ENCODE measurements at regions not wholly inside any gene's neighbourhood (a gene's known extent, or its start where the extent isn't known, plus 50 kb on each side); places are given as distances from the start of the nearest gene placed in this dataset.

DNA sequence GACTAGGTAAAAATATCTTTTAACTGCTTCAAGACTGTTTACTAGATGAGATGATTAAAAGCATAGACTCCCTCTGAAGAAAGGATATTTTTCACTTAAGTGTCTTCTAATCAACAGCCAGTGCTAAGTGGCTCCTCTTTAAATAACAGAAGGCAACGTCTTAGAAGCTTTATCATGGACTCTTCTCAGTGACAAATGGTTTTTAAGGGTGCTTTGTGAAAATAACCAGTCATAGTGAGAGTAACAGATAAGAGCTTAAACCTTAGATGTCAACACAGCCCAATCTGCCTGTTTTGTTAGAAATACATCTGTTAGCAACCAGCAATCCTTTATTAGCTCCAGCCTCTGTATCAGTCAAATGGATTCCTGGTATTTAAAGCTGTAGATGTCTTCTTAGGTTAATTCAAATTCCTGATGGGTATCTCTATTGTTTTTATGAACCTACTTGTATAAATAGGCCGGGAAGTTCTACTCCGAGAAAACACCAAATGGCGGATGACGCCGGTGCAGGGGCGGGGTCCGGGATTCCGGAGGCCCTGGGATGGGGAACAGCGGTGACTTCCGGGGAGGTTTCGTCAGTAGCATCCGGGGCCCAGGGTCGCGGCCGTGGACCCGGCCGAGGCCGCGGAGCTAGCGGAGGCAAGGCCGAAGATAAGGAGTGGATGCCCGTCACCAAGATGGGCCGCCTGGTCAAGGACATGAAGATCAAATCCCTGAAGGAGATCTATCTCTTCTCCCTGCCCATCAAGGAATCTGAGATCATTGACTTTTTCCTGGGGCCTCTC is 285.4 kb downstream of the GPR37 start:
- CTCF ChIA-PET, result no interaction called here
- ATAC-seq (no peak), DNase-seq (no peak)
- POLR2A ChIA-PET, result no interaction called here
- Mint-ChIP-seq H3K9me3 (peaks cover 5% of the 10 kb centered on the region), H3K27me3 (no peaks in the 10 kb centered on the region), H3K36me3 (ENCODE audit: low read depth) (no peaks in the 10 kb centered on the region), H3K27ac (no peak overlapping the region), H3K4me3 (no peak overlapping the region), H3K4me1 (ENCODE audit: low read depth) (no peaks in the 10 kb centered on the region)
- intact Hi-C loops (cut with micrococcal nuclease), result no loop called here
- TF ChIP-seq, protein P1, sequence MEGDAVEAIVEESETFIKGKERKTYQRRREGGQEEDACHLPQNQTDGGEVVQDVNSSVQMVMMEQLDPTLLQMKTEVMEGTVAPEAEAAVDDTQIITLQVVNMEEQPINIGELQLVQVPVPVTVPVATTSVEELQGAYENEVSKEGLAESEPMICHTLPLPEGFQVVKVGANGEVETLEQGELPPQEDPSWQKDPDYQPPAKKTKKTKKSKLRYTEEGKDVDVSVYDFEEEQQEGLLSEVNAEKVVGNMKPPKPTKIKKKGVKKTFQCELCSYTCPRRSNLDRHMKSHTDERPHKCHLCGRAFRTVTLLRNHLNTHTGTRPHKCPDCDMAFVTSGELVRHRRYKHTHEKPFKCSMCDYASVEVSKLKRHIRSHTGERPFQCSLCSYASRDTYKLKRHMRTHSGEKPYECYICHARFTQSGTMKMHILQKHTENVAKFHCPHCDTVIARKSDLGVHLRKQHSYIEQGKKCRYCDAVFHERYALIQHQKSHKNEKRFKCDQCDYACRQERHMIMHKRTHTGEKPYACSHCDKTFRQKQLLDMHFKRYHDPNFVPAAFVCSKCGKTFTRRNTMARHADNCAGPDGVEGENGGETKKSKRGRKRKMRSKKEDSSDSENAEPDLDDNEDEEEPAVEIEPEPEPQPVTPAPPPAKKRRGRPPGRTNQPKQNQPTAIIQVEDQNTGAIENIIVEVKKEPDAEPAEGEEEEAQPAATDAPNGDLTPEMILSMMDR (IDR thresholded peaks at IDR 0.05), result no peak

- intact Hi-C loops (cut with micrococcal nuclease), result no loop called here
- no peaks in the 10 kb centered on the region for H3K27me3 Mint-ChIP-seq
- no peak overlapping the region for H3K4me3 Mint-ChIP-seq
- H3K36me3 Mint-ChIP-seq (ENCODE audit: low read depth), result no peaks in the 10 kb centered on the region
- DNase-seq (no peak), ATAC-seq (no peak)
- POLR2A ChIA-PET, result no interaction called here
- TF ChIP-seq, protein P1 (IDR thresholded peaks at IDR 0.05), result no peak
- H3K4me1 Mint-ChIP-seq (ENCODE audit: low read depth), result no peaks in the 10 kb centered on the region
- peaks cover 4% of the 10 kb centered on the region for H3K9me3 Mint-ChIP-seq
- CTCF ChIA-PET, result no interaction called here
- no peak overlapping the region for H3K27ac Mint-ChIP-seq
Measured at GRCh38 chr7:124462249-124462648, 303.3 kb downstream of the GPR37 start.

GRCh38 chr7:124460555-124460954 is 305.0 kb downstream of the GPR37 start:
- no peaks in the 10 kb centered on the region for H3K4me1 Mint-ChIP-seq (ENCODE audit: low read depth)
- H3K36me3 Mint-ChIP-seq (ENCODE audit: low read depth), result no peaks in the 10 kb centered on the region
- CTCF ChIA-PET, result no interaction called here
- H3K9me3 Mint-ChIP-seq, result peaks cover 5% of the 10 kb centered on the region
- intact Hi-C loops (cut with micrococcal nuclease), result no loop called here
- TF ChIP-seq, protein P1 (IDR thresholded peaks at IDR 0.05), result no peak
- no peak for ATAC-seq
- H3K4me3 Mint-ChIP-seq, result no peak overlapping the region
- H3K27ac Mint-ChIP-seq, result no peak overlapping the region
- DNase-seq, result no peak
- POLR2A ChIA-PET, result no interaction called here
- H3K27me3 Mint-ChIP-seq, result no peaks in the 10 kb centered on the region

DNA sequence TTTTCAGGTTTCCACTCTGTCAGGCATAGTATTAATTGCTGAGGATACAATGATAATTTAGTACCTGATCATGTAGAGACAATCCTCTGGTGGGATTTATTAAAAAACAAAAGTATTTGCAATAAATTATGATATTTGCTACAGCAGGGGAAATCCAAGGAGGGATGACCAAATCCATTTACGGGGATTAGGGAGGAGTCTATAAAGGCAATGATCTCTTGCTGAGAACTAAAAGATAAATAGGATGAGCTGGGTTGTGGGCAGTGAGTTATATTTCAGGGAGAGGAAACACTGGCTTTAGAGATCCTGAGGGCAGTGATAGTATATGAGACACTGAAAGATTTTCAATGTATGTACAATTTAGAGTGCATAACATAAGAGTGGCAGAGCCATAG is 305.5 kb downstream of the GPR37 start:
- H3K4me1 Mint-ChIP-seq (ENCODE audit: low read depth), result no peaks in the 10 kb centered on the region
- TF ChIP-seq, protein P1 (IDR thresholded peaks at IDR 0.05), result no peak
- DNase-seq (no peak), ATAC-seq (no peak)
- H3K27me3 Mint-ChIP-seq, result no peaks in the 10 kb centered on the region
- ChIA-PET POLR2A (no interaction called here), CTCF (no interaction called here)
- H3K4me3 Mint-ChIP-seq, result no peak overlapping the region
- intact Hi-C loops (cut with micrococcal nuclease), result no loop called here
- no peaks in the 10 kb centered on the region for H3K36me3 Mint-ChIP-seq (ENCODE audit: low read depth)
- H3K27ac Mint-ChIP-seq, result no peak overlapping the region
- H3K9me3 Mint-ChIP-seq, result peaks cover 3% of the 10 kb centered on the region

GRCh38 chr7:124459101-124460055 is 306.2 kb downstream of the GPR37 start:
- ATAC-seq, result no peak
- CTCF ChIA-PET, result no interaction called here
- intact Hi-C loops (cut with micrococcal nuclease), result no loop called here
- H3K36me3 Mint-ChIP-seq (ENCODE audit: low read depth), result no peaks in the 10 kb centered on the region
- no peaks in the 10 kb centered on the region for H3K27me3 Mint-ChIP-seq
- peaks cover 3% of the 10 kb centered on the region for H3K9me3 Mint-ChIP-seq
- H3K4me3 Mint-ChIP-seq, result no peak overlapping the region
- TF ChIP-seq, protein P1 (IDR thresholded peaks at IDR 0.05), result no peak
- H3K27ac Mint-ChIP-seq, result no peak overlapping the region
- POLR2A ChIA-PET, result no interaction called here
- no peak for DNase-seq
- no peaks in the 10 kb centered on the region for H3K4me1 Mint-ChIP-seq (ENCODE audit: low read depth)

Measured in activated CD8-positive, alpha-beta T cell treated with anti-CD3 and anti-CD28 coated beads for 36 hours (primary cell).